ENCODE measurements at regions not wholly inside any gene's neighbourhood (a gene's known extent, or its start where the extent isn't known, plus 50 kb on each side); places are given as distances from the start of the nearest gene placed in this dataset.

DNA sequence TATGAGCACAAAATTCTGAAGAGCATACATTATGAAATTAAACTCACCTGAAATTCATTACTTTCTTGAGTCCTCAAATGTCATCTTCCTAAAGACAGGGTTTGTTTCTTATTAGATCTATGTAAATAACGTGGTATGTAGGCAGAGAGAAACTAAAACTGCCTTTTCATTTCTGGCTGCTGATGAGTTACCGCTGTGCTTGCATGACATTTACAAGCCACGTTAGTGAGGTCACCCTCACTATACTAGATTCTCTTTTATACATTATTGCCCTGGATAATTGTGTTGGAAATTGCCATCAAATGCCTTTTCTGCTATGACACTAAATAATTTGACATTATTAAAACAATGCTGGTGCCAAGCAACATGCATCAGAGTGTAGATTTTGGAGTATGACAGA lies 748.3 kb upstream of the ANO3 start:
- H4K20me1 ChIP-seq (ENCODE audit: insufficient read depth) = no peaks in the 10 kb centered on the region
- TF ChIP-seq, protein P1, sequence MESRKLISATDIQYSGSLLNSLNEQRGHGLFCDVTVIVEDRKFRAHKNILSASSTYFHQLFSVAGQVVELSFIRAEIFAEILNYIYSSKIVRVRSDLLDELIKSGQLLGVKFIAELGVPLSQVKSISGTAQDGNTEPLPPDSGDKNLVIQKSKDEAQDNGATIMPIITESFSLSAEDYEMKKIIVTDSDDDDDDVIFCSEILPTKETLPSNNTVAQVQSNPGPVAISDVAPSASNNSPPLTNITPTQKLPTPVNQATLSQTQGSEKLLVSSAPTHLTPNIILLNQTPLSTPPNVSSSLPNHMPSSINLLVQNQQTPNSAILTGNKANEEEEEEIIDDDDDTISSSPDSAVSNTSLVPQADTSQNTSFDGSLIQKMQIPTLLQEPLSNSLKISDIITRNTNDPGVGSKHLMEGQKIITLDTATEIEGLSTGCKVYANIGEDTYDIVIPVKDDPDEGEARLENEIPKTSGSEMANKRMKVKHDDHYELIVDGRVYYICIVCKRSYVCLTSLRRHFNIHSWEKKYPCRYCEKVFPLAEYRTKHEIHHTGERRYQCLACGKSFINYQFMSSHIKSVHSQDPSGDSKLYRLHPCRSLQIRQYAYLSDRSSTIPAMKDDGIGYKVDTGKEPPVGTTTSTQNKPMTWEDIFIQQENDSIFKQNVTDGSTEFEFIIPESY (IDR thresholded peaks at IDR 0.05; ENCODE audit: borderline replicate concordance, low read depth) = no peak
- no peak for TF ChIP-seq RAD21 (IDR thresholded peaks at IDR 0.05; ENCODE audit: low read length)
- H3K9me2 ChIP-seq = no peaks in the 10 kb centered on the region
- no peak for DNase-seq
- no peaks in the 10 kb centered on the region for H3K4me1 ChIP-seq (ENCODE audit: control insufficient read depth in 1 of 2, insufficient read depth in 2 of 2, low read depth in 1 of 2, low read length in 1 of 2)
- no peaks in the 10 kb centered on the region for H3K27me3 ChIP-seq (ENCODE audit: insufficient read depth)
- no peak overlapping the region for H3K9ac ChIP-seq
- no peak overlapping the region for H2AFZ ChIP-seq (ENCODE audit: low read depth)
- no peaks in the 10 kb centered on the region for H3F3A ChIP-seq (replicated peaks; ENCODE audit: insufficient read depth)
- 60% methylated on average over 3 of the region's 3 CpGs for WGBS (ENCODE audit: low lambda C conversion rate)
- no peaks in the 10 kb centered on the region for H3K36me3 ChIP-seq (replicated peaks in 1 of 2; ENCODE audit: control insufficient read depth in 1 of 2, insufficient read depth in 2 of 2, low read length in 1 of 2)
- no peaks in the 10 kb centered on the region for H3K79me2 ChIP-seq (ENCODE audit: insufficient read depth)
- H3K9me3 ChIP-seq = no peaks in the 10 kb centered on the region
- no peak overlapping the region for H3K4me2 ChIP-seq
- POLR2A ChIA-PET = no interaction called here
- no peak overlapping the region for H3K27ac ChIP-seq (ENCODE audit: low read depth in 2 of 2, low read length in 1 of 2)
- CTCF ChIA-PET = no interaction called here
- no peak overlapping the region for H3K4me3 ChIP-seq (ENCODE audit: low read depth in 2 of 2, low read length in 1 of 2)

DNA sequence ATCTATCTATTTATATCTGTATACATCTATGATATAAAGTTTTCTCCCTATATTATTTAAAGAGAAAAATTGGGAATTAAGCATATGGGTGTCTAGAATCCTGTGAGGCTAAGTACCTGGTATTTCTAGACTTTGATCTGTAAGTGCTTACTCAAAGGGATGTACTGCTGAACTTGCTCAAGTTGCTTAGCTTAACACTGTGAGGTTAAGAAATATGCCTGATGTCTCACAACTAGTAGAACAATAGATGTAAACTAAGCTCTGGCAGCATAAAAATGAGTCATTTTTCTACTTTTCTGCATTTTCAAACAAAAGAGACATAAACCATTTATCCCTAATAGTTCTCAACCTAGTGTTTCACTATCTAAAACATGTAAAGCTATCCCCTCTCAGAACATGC lies 744.4 kb upstream of the ANO3 start:
- H3K27ac ChIP-seq (ENCODE audit: low read depth in 2 of 2, low read length in 1 of 2) = no peak overlapping the region
- H3K9me2 ChIP-seq = no peaks in the 10 kb centered on the region
- H2AFZ ChIP-seq (ENCODE audit: low read depth) = no peak overlapping the region
- H3K27me3 ChIP-seq (ENCODE audit: insufficient read depth) = no peaks in the 10 kb centered on the region
- H3K4me3 ChIP-seq (ENCODE audit: low read depth in 2 of 2, low read length in 1 of 2) = no peak overlapping the region
- no peaks in the 10 kb centered on the region for H3K79me2 ChIP-seq (ENCODE audit: insufficient read depth)
- H3K4me1 ChIP-seq (ENCODE audit: control insufficient read depth in 1 of 2, insufficient read depth in 2 of 2, low read depth in 1 of 2, low read length in 1 of 2) = no peaks in the 10 kb centered on the region
- no peaks in the 10 kb centered on the region for H3F3A ChIP-seq (replicated peaks; ENCODE audit: insufficient read depth)
- no peak overlapping the region for H3K4me2 ChIP-seq
- H3K36me3 ChIP-seq (replicated peaks in 1 of 2; ENCODE audit: control insufficient read depth in 1 of 2, insufficient read depth in 2 of 2, low read length in 1 of 2) = no peaks in the 10 kb centered on the region
- H3K9ac ChIP-seq = no peak overlapping the region
- no peaks in the 10 kb centered on the region for H3K9me3 ChIP-seq
- no peaks in the 10 kb centered on the region for H4K20me1 ChIP-seq (ENCODE audit: insufficient read depth)
- ChIA-PET CTCF (no interaction called here), POLR2A (no interaction called here)
- no peak for TF ChIP-seq RXRA (IDR thresholded peaks at IDR 0.05; ENCODE audit: borderline replicate concordance, low read depth)
- no peak for DNase-seq

DNA sequence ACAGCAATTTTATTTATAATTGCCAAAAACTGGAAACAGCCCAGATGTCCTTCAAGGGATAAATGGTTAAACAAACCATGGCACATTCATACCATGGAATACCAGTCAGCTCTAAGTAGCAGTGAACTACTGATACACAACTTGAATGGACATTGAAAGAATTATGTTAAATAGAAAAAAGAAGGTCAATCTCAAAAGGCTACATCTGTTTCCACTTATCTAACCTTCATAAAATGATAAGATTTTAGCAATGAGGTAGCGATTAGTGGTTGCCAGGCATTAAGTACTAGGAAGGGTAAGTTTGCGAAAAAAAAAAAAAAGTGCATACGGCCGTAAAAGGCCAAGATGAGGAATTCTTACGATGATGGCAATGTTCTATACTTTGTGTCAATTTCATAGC lies 738.7 kb upstream of the ANO3 start:
- Histone ChIP-seq H3K9me3 (no peaks in the 10 kb centered on the region), H3K4me3 (ENCODE audit: low read depth in 2 of 2, low read length in 1 of 2) (no peak overlapping the region), H3K9me2 (no peaks in the 10 kb centered on the region), H3F3A (replicated peaks; ENCODE audit: insufficient read depth) (no peaks in the 10 kb centered on the region), H3K79me2 (ENCODE audit: insufficient read depth) (no peaks in the 10 kb centered on the region), H3K9ac (no peak overlapping the region), H3K27ac (ENCODE audit: low read depth in 2 of 2, low read length in 1 of 2) (no peak overlapping the region), H2AFZ (ENCODE audit: low read depth) (no peak overlapping the region), H3K4me2 (no peak overlapping the region), H3K27me3 (ENCODE audit: insufficient read depth) (no peaks in the 10 kb centered on the region), H3K4me1 (ENCODE audit: control insufficient read depth in 1 of 2, insufficient read depth in 2 of 2, low read depth in 1 of 2, low read length in 1 of 2) (no peaks in the 10 kb centered on the region; a peak in 1 of 4 replicates), H3K36me3 (replicated peaks in 1 of 2; ENCODE audit: control insufficient read depth in 1 of 2, insufficient read depth in 2 of 2, low read length in 1 of 2) (no peaks in the 10 kb centered on the region), H4K20me1 (ENCODE audit: insufficient read depth) (no peaks in the 10 kb centered on the region)
- CTCF ChIA-PET = no interaction called here
- WGBS (ENCODE audit: low lambda C conversion rate) = 58% methylated on average over 5 of the region's 5 CpGs
- POLR2A ChIA-PET = no interaction called here
- TF ChIP-seq GATA2 (CRISPR knock-in tag; IDR thresholded peaks at IDR 0.05) = peak; percentile 29; the same call in 1 of the 2 replicates
- TF ChIP-seq RFX5 (IDR thresholded peaks at IDR 0.05; ENCODE audit: low read length) = no peak
- no peak for TF ChIP-seq TCF12 (IDR thresholded peaks at IDR 0.05)
- no peak for TF ChIP-seq EZH2phosphoT487 (IDR thresholded peaks at IDR 0.05; ENCODE audit: borderline replicate concordance, low read depth)
- DNase-seq = peak; percentile 7

All from SK-N-SH (cell line).